Esophagus muscularis mucosa (tissue), 3 donors: ENCODE measurements at regions not wholly inside any gene's neighbourhood (a gene's known extent, or its start where the extent isn't known, plus 50 kb on each side); places are given as distances from the start of the nearest gene placed in this dataset.

Experiments
- POLR2A ChIP-seq: fragments of 450-650 bp; IDR thresholded peaks from one replicate; pipeline ENCODE4 v1.6.1; 2017; ENCODE audit warnings: antibody characterized with exemption, moderate library complexity, mild to moderate bottlenecking, low read depth
- TF ChIP-seq, protein P1 (sequence below), 3 experiments: fragments of 200-600 bp in 2 of 3; fragments of 450-650 bp in 1 of 3; sonication (generic) in 2 of 3; IDR thresholded peaks; one replicate each; pipeline ENCODE4 v1.5.1; 2017 to 2019; ENCODE audit warnings: antibody characterized with exemption in 3 of 3, mild to moderate bottlenecking in 2 of 3, moderate library complexity in 1 of 3

DNA sequence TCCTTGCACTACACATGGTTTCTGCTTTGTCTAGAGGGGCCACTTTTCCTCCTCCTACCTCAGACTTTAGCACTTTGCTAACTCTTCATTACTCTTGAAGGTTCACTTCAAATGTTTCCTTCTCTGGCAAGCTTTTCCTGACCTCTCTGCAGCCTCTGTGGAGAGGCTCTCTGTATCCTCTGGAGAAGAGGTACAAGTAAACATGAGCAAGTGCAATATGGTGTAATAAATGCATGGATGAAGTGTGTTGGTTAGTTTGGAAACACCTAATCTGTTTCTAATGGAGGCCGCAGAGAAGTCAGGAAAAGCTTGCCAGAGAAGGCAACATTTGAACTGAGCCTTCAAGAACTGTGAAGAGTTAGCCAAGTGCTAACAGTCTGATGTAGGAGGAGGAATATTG is 329.3 kb downstream of the GRIN2B start:
- TF ChIP-seq, protein P1, sequence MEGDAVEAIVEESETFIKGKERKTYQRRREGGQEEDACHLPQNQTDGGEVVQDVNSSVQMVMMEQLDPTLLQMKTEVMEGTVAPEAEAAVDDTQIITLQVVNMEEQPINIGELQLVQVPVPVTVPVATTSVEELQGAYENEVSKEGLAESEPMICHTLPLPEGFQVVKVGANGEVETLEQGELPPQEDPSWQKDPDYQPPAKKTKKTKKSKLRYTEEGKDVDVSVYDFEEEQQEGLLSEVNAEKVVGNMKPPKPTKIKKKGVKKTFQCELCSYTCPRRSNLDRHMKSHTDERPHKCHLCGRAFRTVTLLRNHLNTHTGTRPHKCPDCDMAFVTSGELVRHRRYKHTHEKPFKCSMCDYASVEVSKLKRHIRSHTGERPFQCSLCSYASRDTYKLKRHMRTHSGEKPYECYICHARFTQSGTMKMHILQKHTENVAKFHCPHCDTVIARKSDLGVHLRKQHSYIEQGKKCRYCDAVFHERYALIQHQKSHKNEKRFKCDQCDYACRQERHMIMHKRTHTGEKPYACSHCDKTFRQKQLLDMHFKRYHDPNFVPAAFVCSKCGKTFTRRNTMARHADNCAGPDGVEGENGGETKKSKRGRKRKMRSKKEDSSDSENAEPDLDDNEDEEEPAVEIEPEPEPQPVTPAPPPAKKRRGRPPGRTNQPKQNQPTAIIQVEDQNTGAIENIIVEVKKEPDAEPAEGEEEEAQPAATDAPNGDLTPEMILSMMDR (IDR thresholded peaks at IDR 0.05) = no peak
- no peak for TF ChIP-seq POLR2A
